ENCODE measurements at regions not wholly inside any gene's neighbourhood (a gene's known extent, or its start where the extent isn't known, plus 50 kb on each side); places are given as distances from the start of the nearest gene placed in this dataset.

DNA sequence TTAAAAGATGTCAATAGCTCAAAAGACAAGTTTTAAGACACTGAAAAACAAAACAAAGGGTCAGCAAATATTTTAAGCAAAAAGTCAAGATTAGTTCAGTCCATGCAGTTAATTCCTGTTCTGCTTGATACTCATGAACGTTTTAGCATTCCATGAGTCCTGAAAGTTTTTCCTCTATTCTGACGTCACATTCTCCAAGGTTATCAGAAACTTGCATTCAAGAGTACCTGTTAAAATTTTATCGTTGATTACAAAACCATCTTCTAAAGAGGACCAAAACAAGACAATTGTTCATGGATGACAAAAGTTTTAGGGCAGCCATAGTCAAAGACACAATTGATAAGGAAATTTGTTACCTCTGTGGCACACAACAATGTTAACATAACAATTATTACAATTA, 52.5 kb upstream of the VOPP1 start:
- no peak for DNase-seq

DNA sequence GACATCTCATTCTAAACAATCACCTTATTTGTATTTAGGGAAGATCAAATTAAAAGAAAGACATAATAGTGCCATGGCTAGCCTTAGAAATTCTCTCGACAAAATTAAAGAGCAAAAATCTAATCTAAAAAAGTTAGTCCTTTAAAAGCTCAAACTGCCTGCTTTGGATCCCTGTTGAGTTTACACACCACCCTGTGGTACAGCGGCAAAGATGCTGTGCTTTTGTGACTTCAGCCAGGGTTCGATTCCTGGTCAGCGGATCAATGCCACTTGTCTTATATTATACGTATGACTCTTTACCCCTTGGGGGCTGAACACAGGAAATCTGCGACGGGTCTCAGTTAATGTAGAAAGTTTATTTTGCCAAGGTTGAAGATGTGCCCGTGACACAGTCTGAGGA, 51.3 kb upstream of the VOPP1 start:
- DNase-seq, result no peak

DNA sequence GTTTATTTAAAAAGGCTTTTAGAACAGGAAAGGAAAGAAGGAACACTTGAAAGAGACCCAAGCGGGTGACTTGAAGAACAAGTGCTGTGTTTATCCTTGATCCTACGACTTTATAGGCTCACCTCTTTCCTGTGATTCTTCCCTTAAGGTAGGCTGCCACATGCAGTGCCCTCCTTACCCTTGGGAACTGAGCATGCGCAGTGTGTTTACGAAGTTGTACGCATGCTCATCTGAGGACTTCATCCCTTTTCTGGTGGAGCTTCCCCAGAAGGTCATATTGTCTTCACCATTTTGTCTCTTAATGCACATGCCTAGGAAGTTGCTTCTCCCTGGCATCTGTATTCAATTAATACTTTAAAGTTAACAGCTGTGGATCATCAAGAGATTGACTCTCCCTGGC, 49.9 kb upstream of the VOPP1 start:
- DNase-seq, result no peak

Data from fibroblast of skin of right biceps (primary cell).